ENCODE measurements at regions not wholly inside any gene's neighbourhood (a gene's known extent, or its start where the extent isn't known, plus 50 kb on each side); places are given as distances from the start of the nearest gene placed in this dataset.

DNA sequence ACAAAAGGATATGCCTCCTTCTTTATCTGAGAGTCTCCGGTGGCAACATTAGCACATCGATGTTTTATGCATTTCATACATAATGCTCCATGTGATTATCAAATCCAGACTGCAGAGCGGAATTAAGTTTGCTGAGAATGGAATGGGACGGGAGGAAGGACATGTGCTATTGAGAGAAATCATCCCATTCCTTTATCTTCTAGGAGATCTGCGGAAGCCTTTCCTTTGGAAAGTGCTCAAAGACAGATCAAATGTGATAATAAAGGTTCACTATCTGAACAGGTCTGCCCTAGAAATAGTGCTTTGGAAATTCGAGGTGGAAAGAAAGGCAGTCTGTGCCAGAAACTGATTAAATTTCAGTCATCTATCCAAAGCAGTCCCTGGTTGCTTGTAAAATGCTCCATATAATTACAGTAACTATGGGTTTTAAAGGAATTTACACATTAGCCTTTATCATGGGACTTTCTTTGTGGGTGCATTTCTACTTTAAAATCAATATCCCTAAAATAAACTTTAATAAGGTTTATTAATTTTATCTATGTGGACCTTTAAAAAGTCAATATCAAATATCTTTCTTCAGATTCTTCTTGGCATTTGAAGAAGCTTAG is 473.5 kb upstream of the ADGRL2 start:
- no peaks in the 10 kb centered on the region for H3K4me1 Mint-ChIP-seq (ENCODE audit: unreplicated experiment)
- no peak overlapping the region for H3K27ac Mint-ChIP-seq (ENCODE audit: unreplicated experiment)
- TF ChIP-seq CTCF (IDR thresholded peaks at IDR 0.05) = no peak
- H3K4me3 Mint-ChIP-seq (ENCODE audit: unreplicated experiment) = no peak overlapping the region
- H3K36me3 Mint-ChIP-seq (ENCODE audit: unreplicated experiment) = no peaks in the 10 kb centered on the region
- no peaks in the 10 kb centered on the region for H3K27me3 Mint-ChIP-seq (ENCODE audit: unreplicated experiment)
- DNase-seq (ENCODE audit: extremely low spot score, unreplicated experiment) = no peak
- H3K9me3 Mint-ChIP-seq (ENCODE audit: unreplicated experiment) = no peaks in the 10 kb centered on the region

- no peak overlapping the region for H3K4me3 Mint-ChIP-seq (ENCODE audit: unreplicated experiment)
- no peaks in the 10 kb centered on the region for H3K4me1 Mint-ChIP-seq (ENCODE audit: unreplicated experiment)
- H3K36me3 Mint-ChIP-seq (ENCODE audit: unreplicated experiment) = no peaks in the 10 kb centered on the region
- H3K27ac Mint-ChIP-seq (ENCODE audit: unreplicated experiment) = no peak overlapping the region
- TF ChIP-seq CTCF (IDR thresholded peaks at IDR 0.05) = no peak
- H3K27me3 Mint-ChIP-seq (ENCODE audit: unreplicated experiment) = no peaks in the 10 kb centered on the region
- DNase-seq (ENCODE audit: extremely low spot score, unreplicated experiment) = no peak
- no peaks in the 10 kb centered on the region for H3K9me3 Mint-ChIP-seq (ENCODE audit: unreplicated experiment)
Observed at GRCh38 chr1:81326212-81326611, 474.5 kb upstream of the ADGRL2 start.

GRCh38 chr1:81325397-81325796 is 475.3 kb upstream of the ADGRL2 start:
- no peaks in the 10 kb centered on the region for H3K9me3 Mint-ChIP-seq (ENCODE audit: unreplicated experiment)
- H3K27ac Mint-ChIP-seq (ENCODE audit: unreplicated experiment) = no peak overlapping the region
- TF ChIP-seq CTCF (IDR thresholded peaks at IDR 0.05) = no peak
- H3K27me3 Mint-ChIP-seq (ENCODE audit: unreplicated experiment) = no peaks in the 10 kb centered on the region
- H3K36me3 Mint-ChIP-seq (ENCODE audit: unreplicated experiment) = no peaks in the 10 kb centered on the region
- DNase-seq (ENCODE audit: extremely low spot score, unreplicated experiment) = no peak
- no peak overlapping the region for H3K4me3 Mint-ChIP-seq (ENCODE audit: unreplicated experiment)
- no peaks in the 10 kb centered on the region for H3K4me1 Mint-ChIP-seq (ENCODE audit: unreplicated experiment)

DNA sequence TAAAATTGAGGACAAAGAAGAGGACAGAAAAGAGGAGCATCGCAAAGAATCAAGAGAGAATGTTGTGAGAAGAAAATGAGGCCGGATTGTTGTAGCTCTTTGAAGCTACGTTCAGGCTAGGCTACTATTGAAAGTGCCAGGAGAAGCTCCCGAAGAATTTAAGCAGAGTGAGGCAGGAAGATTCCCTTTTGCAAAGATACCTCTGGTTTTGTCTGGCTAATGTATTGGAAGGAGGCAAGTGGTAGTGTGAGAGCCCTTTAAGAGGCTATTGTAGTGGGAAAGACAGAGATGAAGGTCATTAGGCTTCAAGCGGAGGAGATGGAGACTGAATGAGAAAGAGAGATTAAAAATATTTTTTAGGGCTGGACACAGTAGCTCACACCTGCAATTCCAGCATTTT is 476.9 kb upstream of the ADGRL2 start:
- H3K4me3 Mint-ChIP-seq (ENCODE audit: unreplicated experiment) = no peak overlapping the region
- no peaks in the 10 kb centered on the region for H3K27me3 Mint-ChIP-seq (ENCODE audit: unreplicated experiment)
- H3K27ac Mint-ChIP-seq (ENCODE audit: unreplicated experiment) = no peak overlapping the region
- no peaks in the 10 kb centered on the region for H3K9me3 Mint-ChIP-seq (ENCODE audit: unreplicated experiment)
- no peaks in the 10 kb centered on the region for H3K36me3 Mint-ChIP-seq (ENCODE audit: unreplicated experiment)
- H3K4me1 Mint-ChIP-seq (ENCODE audit: unreplicated experiment) = no peaks in the 10 kb centered on the region
- DNase-seq (ENCODE audit: extremely low spot score, unreplicated experiment) = no peak
- no peak for TF ChIP-seq CTCF (IDR thresholded peaks at IDR 0.05)

DNA sequence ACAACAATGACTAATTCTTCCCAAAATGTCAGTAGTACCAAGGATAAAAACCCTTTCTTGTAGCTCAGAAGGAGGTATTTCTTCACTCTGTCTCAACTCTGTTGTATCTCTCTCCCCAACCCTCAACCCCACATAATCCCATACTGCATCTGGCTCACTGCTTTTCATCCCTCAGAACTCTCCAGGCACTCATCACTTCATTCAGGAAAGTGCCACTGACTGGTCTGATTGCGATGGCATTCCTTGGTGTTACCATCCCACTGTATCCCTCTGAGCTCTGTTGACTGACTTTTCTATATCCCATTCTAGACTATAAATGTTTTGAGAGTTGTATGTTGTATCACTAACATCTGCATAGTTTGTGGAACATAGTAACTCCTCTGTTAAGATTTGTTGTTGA is 483.5 kb upstream of the ADGRL2 start:
- H3K36me3 Mint-ChIP-seq (ENCODE audit: unreplicated experiment) = no peaks in the 10 kb centered on the region
- no peak for TF ChIP-seq CTCF (IDR thresholded peaks at IDR 0.05)
- H3K4me3 Mint-ChIP-seq (ENCODE audit: unreplicated experiment) = no peak overlapping the region
- H3K27me3 Mint-ChIP-seq (ENCODE audit: unreplicated experiment) = no peaks in the 10 kb centered on the region
- H3K4me1 Mint-ChIP-seq (ENCODE audit: unreplicated experiment) = no peaks in the 10 kb centered on the region
- H3K27ac Mint-ChIP-seq (ENCODE audit: unreplicated experiment) = no peak overlapping the region
- DNase-seq (ENCODE audit: extremely low spot score, unreplicated experiment) = no peak
- H3K9me3 Mint-ChIP-seq (ENCODE audit: unreplicated experiment) = no peaks in the 10 kb centered on the region
